ENCODE measurements at regions not wholly inside any gene's neighbourhood (a gene's known extent, or its start where the extent isn't known, plus 50 kb on each side); places are given as distances from the start of the nearest gene placed in this dataset.

DNA sequence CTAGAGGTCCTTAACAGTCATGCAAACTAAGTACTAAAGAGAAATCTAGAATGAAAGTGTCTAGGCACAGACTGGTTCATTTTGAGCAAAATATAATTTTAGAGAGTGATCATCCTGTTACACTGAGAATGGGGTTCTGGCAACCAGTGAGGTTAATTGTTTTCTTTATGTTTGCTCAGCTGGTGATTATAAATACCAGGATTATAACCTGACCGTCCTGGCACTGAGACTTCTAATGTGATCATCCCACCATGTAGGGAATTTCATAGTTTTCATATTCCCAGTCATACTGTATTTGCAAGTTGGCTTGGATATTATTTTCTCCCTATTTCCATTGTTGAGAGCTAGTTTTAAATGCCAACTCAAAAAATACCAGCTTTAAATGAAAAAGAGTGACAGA is 852.5 kb upstream of the LRATD1 start:
- no peak for TF ChIP-seq CTCF (IDR thresholded peaks at IDR 0.05)
- no peak for TF ChIP-seq POLR2A (IDR thresholded peaks at IDR 0.05)
- TF ChIP-seq POLR2AphosphoS5 (IDR thresholded peaks at IDR 0.05; ENCODE audit: insufficient read depth in 1 of 2, low read depth in 1 of 2), result no peak

Data from vagina (tissue), 2 donors.